Right renal pelvis (tissue), 4 donors: ENCODE measurements at regions not wholly inside any gene's neighbourhood (a gene's known extent, or its start where the extent isn't known, plus 50 kb on each side); places are given as distances from the start of the nearest gene placed in this dataset.
A peak's percentile ranks its signal among the peaks of the same experiment; 100 is the strongest.

Experiments
- DNase-seq, 4 donors: peaks; one replicate each; pipeline ENCODE4 v3.0.0-alpha.2; 2013; ENCODE audit warnings: low read depth in 4 of 4, low spot score in 3 of 4, missing footprints in 1 of 4

DNA sequence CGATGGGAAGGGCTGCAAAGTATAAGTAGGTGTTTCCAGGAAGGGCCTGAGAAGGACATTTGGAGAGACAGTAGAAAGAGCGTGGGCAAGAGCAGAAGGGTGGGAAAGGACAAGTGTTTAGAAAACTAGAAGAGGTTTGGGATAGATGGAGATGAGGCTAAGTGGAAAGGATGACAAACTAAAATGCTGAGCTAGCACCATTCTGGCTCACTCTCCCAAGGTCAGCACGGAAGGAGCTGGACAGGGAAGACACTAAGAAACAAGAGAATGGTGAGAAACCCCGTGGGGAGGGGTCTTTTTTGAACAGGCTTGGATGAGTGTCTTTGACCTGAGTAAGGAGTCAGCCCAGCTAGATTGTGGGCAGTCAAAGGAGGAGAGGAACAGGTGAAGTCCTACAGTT lies 286.0 kb downstream of the CDK5RAP2 start:
- DNase-seq, result no peak

DNA sequence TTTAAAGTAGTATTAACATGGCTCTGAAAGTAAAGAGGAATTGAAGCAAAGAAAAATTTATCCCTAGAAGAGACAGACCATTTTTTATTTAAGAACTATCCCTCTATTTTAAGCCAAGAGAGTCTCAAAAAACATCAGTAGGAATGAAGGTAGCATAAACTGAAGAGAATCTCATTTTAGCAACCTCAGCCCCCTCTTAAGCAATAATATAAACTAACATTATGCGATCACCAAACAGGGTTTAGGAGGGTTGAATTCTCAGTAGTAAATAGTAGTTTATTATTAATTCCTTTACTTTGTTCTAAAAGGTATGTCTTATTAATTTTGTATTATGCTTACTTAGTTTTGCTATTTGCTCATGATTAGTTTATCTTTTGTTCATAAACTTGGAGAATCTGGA lies 287.4 kb downstream of the CDK5RAP2 start:
- no peak for DNase-seq

DNA sequence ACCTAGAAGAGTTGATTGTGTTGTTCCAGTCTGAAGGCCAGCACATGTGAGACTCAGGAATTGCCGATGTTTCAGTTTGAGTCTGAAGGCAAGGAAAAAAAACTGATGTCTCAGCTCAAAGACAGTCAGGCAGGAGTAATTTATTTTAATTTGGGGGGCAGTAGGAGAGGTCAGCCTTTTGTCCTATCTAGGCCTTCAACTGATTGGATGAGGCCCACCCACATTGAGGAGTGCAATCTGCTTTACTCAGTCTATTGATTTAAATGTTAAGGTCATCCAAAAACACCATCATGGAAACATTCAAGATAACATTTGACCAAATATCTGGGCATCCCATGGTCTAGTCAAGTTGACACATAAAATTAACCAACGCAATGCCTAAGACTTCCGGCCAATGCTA lies 288.9 kb downstream of the CDK5RAP2 start:
- no peak for DNase-seq

DNA sequence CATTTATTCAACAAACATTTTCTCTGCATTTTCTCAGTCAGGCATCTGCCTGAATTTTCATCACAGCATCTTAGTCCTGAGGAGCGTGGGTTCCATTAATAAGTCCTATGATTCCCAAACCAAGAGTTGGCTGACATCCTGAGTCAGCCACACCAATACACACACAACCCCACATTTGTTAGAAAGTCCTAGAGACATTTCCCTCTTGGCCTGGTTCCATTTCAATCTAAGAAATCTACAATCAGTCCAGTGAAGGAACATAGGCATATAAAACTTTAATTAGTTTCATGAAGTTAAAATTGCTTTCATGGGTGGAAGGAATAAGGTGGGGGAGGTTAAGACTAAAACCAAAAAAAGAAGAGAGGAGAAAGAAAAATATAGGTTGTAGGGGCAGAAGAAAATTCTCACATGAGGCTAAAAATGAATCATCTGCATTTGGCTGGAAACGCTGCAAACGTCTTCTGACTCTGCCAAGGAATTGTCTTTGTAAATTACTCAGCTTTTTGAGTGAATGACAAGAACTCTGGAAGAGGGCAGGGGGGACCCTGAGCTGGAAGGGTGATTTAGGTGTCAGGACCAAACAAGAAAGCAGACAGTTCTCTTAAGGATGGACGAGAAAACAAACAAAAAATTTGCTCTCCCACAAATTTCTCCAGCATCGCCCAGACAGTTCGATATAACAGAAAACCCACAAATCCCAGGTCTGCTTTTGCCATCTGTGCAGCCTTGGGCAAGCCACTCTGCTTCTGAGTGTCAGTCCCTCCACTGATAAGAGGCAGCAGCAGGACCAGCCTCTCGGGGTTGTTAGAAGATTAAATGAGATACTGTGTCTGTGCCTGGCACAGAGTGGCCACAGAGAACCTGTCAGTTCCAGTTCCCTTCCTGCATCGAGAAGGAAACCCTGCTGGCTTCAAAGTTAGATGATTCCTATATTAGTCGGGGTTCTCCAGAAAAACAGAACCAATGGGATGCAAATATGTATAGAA lies 289.7 kb downstream of the CDK5RAP2 start:
- DNase-seq, result no peak

DNA sequence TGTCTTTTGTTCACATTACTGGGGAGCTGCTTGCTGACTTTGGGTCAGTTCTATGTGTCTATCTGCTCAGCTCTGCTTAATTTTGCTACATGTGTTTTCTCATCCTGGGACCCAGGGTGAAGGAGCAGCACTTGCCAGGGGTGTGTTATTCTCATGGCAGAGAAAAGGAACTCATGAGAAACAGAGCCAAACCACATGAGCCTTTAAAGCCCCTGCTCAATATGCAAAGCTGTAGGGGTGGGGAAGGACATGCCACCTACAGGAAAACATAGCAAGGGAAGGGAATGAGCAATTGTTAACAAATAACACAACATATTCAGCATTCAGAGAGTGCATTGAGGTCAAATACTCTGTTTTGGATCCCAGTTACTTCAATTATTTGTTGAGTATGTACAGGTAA lies 290.9 kb downstream of the CDK5RAP2 start:
- no peak for DNase-seq

DNA sequence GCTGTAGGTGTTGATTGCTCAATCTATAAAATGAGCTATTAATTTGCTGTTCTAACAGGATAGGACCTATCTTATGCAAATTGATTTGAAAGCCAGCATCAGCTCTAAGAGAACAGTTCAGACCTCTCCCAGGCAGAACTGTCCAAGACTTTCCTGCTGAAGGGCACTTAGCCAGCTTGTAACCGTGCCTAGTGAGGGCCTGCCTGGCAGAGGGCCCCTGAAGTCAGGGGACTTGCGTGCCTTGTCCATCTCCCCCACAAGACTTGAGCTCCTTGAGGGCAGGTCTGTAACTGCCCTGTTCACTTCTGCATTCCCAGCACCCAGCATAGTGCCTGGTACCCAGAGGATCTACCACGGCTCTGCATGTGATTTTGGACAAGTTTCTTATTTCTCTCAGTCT lies 293.4 kb downstream of the CDK5RAP2 start:
- DNase-seq, result no peak

DNA sequence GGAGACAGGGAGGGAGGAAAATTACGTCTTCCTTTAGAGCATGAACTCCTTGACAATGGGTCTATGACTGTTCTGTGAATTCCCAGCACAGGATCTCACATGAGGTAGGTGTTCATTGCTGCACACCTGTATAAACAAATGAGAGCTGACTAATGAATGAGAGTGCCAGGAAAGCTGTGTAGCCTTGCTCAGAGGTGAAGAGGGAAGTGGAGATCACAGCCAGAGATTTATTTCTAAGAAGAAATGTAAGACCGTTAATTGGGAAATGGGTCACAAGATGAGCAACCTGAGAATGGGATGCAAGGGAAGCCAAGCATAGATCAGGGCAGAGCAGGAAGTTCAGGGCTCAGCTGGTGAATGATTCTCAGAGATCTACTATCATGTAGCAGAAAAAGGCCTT lies 295.1 kb downstream of the CDK5RAP2 start:
- peak in 2 of 4 donors; percentile 1 to 6 for DNase-seq

DNA sequence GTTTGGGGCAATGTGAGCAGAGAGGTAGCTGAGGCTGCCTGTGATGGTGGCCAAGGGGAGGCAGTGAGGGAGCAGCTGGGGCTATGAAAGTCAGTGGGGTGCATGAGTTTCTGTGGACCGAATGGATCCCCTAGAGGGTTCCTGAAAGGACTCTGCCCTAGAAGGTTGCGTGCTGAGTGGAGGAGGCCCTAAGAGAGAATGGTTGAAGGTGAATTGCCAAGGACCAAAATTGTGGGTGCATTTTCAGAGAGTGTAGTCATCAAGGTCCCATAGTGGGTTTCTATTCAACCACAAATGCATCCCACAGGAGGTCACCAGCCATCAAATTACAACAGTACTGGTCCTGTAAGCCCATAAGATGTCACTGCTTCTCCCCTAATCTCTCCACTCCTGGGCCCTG lies 298.3 kb downstream of the CDK5RAP2 start:
- DNase-seq, result no peak

DNA sequence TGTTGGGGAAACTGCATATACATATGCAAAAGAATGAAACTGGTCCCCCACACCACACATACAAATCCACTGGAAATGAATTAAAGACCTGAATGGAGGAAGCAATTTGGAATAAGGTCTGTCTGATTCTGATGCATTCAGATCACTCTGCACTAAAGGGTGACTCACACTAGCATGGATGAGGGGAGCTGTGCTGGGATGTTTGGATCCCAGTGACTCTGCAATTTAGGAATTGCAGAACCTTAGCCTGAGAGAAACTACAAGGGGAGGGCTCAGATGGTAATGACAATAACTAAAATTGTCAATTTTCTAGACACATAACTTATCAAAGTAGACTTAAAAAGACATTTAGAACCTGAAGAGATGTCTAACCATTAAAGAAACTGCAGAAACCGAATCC lies 312.0 kb downstream of the CDK5RAP2 start:
- no peak for DNase-seq

DNA sequence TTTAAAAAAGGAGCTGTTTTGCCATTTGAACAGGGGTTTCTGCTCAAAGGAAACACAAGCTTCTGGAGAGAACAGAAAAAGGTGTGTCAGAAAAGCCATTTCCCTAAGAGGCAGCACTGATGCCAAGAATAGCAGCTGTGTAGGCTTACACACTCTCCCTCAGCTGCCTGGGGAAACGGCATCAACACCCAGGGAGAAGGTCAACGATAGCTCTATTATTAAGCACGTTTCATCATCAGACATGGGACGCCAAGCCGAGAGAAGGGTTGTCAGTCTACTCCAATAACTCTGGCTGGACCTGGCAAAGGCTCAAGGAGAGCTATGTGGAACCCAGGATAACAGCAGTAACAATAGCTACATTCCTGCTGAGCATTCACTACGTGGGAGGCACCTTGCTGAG lies 314.2 kb downstream of the CDK5RAP2 start:
- DNase-seq, result no peak

DNA sequence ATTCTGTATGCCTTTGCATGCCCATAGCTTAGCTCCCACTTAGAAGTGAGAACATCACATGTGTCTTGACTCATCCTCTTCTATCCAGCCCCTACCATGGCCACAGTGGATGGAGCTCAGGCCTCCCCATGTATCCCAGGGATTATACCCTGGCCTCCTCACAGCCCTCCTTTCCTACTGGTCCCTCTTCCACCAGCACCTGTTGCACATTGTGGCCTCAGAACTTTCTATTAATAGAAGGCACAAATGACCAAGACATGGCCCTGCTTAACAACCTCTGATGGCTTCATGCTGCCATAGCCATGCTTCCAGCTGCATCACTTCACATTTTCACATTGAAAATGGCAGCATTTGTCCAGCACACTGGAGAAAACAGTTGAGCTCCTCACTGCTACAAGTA lies 315.4 kb downstream of the CDK5RAP2 start:
- DNase-seq, result no peak

DNA sequence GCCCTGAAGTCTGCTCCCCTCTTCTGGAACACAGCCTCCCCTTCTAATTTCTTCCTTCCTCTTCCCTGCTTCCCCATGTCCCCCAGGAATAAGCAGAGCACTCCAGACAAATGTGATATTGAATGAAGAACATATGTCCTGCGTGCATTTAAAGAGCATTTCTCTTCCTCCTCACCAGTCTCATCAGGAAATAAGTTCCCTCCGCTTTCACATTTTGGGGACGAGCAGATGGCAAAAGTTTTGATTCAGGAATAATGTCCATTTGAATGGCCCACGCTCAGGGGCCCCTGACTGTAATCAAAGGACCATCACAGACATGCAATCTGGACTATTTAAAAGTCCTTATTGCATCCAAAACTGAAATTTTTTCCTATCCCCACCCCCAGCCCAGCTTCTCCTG lies 316.1 kb downstream of the CDK5RAP2 start:
- DNase-seq, result no peak

DNA sequence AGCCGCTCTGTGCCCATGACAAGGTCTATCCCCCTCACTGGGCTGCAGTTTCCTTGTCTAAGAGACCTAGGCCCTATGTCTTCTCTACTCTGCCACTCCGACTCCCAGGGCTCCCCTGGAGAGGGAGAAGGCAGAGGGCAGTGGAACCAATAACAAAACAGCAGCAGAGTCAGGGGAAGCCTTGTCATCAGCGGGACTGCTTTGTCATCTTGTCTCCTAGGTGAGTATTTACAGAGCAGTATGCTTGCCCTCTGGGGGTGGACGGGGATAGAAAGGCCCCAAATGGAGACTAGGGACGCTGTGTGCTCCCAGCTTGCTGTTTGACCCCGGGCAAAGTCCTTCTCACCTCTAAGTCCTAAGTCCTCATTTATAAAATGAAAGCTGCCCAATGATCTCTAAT lies 318.5 kb downstream of the CDK5RAP2 start:
- no peak for DNase-seq

DNA sequence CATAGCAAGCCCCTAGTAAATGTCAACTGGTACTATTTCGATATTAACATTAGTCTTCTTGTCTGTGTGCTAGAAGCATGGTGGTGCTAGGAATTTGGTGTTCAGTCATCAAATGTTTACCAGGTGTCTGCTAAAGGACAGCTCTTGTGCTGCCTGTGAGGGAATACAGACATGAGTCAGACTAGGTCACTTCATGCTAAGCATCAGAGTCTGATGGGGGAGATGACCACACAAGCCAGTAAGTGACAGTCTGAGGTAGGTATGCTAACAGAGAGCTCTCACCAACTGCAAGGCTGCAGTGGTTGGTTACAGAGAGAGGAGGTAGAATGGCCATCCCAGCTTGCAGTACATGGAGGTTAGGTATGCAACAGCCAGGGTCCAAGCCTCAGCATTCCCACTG lies 320.9 kb downstream of the CDK5RAP2 start:
- DNase-seq, result no peak

DNA sequence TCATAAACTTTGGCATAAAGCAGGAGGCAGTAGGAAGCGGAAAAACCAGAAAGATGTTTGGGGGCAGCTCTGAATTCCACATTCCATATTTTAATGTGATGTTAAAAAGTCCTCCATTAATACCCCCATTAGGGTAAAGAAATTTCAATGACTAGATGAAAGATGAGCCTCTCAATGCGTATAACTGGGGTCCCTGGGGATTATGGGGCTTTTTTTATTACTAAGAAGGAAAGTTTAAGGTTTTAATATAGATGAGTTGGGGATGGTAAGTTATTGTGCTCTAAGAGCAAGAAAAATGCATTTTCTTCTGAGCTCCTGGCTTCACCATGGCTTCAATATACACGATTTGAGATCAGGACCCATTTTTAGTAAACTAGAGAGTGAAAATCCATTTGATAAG lies 321.9 kb downstream of the CDK5RAP2 start:
- no peak for DNase-seq

DNA sequence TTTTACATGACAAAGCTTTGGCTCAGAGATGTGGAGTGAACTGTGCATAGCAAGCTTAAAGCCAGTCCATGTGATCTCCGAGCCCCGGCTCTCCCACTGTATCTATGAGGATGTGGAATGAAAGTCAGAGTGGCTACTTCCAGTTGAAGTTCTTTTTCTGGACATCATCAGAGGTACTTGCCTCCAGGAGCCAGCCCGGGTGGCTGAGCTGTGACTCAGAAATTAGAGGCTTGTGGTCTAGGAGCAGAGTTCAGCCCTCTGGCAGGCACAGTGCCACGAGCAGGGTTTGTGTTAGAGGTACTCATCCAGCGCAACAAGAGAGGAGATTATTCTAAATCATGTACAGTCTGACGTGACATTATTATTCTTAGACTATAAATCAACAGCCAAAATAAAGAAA lies 322.5 kb downstream of the CDK5RAP2 start:
- DNase-seq, result no peak

DNA sequence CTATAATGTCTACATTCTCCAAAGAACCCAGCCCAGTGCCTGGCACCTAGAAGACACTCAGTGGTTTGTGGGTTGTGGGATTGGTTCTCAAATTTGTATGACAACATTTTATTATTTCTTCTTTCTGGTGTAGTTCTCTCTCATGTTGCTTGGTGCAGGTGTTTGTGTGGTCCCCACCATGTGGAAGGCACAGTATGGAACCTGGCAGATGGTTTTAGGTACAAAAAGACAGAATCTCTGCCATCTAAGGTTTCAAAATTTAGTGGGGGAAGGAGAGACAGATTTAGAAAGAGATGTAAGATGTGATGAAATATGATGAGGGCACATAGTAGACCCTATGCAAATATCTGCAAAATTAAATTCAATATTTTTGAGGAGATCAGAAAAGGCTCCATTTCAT lies 323.8 kb downstream of the CDK5RAP2 start:
- DNase-seq, result no peak

DNA sequence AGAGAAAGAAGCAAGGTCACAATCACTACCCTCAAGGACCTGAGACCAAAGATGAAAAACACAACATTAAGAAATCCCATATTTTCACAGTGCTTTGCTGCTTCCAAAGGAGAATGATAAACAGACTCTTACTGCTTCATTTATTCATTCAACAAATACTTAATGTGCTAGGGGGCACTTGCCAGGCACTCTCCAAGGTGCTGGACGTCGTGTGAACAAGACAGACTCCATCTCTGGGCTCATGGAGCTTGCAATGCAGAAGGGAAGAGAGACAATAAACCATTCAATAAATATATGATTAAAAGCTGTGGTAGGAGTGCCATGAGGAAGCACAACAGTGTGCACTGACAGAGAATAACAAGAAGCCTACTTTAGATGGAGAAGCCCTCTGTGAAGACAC lies 327.7 kb downstream of the CDK5RAP2 start:
- DNase-seq, result no peak

DNA sequence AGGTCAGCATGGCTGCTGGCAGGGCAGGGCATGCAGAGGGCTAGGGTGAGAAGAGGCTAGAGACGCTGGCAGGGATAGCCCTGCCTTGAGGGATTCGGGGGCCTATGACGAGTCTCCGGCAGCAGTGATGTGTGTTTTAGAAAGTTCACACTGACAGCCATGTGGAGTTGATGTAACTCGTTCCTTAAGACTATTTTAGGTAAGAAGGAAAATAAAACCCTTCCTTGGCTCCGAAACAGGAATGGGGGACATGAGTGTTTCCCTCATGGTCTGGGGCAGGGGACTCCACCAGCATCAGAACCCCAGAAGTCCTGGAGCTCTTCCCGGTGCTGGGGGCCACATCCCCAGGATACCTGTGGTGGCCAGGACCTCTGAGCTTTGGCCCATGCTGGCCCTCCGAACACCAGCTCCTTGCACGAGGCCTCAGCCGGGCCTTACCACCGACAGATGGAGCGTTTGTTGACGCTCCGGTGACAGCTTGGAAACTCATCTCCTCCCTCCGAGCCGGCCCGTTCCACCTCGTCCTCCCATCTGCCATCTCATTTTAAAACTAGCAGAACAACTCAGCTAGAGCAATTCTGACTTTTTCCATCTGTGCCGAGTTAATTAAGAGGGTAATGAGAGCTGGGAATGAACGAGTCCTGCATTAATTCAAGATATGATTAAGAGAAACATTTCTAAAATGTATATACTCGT lies 337.7 kb downstream of the CDK5RAP2 start:
- DNase-seq, result no peak

DNA sequence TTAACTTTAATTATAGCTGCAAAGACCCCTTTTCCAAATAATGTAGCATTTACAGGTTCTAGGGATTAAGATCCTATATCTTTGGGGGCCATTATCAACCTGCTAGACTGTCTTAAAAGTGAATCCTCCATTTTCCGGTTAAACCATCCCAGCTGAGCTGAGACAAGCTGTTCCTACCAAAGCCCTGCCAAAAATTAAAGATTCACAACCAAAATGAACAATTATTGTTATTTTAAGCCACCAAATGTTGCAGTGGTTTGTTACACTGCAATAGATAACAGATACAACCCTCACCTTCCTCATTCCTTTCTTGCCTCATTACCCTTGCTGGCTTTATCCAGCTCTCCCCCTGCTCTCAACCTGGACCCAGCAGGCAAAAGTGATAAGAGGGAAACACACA lies 343.4 kb downstream of the CDK5RAP2 start:
- no peak for DNase-seq

DNA sequence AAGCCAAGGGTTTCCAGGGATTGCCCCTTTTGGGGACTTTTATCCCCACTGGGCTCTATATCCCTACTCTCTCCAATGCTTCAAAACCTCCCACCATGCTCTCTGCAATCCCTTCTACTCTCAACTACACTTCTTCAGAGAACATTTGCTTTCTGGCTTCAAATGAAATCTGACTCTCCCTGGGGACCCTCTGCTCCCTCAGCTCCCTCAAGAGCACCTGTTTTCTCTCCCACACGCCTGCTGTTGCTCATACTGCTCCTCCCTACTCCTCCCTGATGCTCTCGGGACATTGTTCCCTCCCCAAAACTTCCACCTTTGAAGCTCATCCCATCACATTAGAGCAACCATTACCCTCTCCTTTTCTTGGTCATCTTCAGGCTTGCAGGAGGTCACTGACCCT lies 344.9 kb downstream of the CDK5RAP2 start:
- DNase-seq, result no peak

DNA sequence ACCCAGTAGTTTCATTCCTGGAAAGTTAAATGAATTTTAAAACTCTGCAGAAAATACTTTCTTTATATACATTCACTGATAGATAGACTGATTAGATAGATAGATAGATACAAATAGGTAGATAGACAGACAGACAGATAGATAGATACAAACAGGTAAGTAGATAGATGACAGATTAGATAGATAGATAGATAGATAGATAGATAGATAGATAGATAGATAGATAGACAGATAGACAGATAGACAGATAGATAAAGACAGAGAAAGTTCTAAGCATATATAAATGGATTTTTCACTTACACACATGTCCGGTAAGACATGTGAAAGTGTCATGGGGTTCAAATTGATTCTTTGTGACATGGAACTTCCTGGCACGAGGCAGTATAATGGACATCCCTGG lies 349.7 kb downstream of the CDK5RAP2 start:
- no peak for DNase-seq
